ENCODE measurements at regions not wholly inside any gene's neighbourhood (a gene's known extent, or its start where the extent isn't known, plus 50 kb on each side); places are given as distances from the start of the nearest gene placed in this dataset.

- TF ChIP-seq CTCF (IDR thresholded peaks at IDR 0.05), result no peak
- TF ChIP-seq POLR2A (IDR thresholded peaks at IDR 0.05), result no peak
Observed at GRCh38 chr17:6901086-6901485, 69.6 kb upstream of the TEKT1 start.

All from breast epithelium (tissue), 3 donors.